Mesenchymal stem cell (in vitro differentiated cells and primary cell): ENCODE measurements at regions not wholly inside any gene's neighbourhood (a gene's known extent, or its start where the extent isn't known, plus 50 kb on each side); places are given as distances from the start of the nearest gene placed in this dataset.

Source experiments
- DNase-seq: peaks from one replicate; pipeline ENCODE4 v3.0.0-alpha.2; 2013
- H2AFZ ChIP-seq: one replicate; pipeline ENCODE4 v1.6.1; 2013; ENCODE audit warnings: low read depth, mild to moderate bottlenecking, control low read depth, inconsistent platforms, low read length, moderate library complexity
- H2AK5ac ChIP-seq: 2 replicates; pipeline ENCODE4 v1.6.1; 2013; ENCODE audit warnings: low read length, moderate library complexity, mild to moderate bottlenecking, inconsistent platforms; ENCODE audit not compliant: severe bottlenecking
- H2BK120ac ChIP-seq: one replicate; pipeline ENCODE4 v1.6.1; 2013; ENCODE audit warnings: low read depth, mild to moderate bottlenecking, inconsistent platforms, low read length, moderate library complexity
- H2BK12ac ChIP-seq, 2 experiments: one replicate each; pipeline ENCODE4 v1.6.1; 2013; ENCODE audit warnings: inconsistent platforms in 2 of 2, low read length in 2 of 2, mild to moderate bottlenecking in 2 of 2, moderate library complexity in 2 of 2, control low read depth in 1 of 2
- H2BK15ac ChIP-seq: one replicate; pipeline ENCODE4 v1.6.1; 2013; ENCODE audit warnings: mild to moderate bottlenecking, low read depth, inconsistent platforms; ENCODE audit not compliant: poor library complexity, severe bottlenecking
- H2BK5ac ChIP-seq: 2 replicates; pipeline ENCODE4 v1.6.1; 2013; ENCODE audit warnings: low read depth, mild to moderate bottlenecking, low read length, control low read depth, inconsistent platforms; ENCODE audit not compliant: poor library complexity, severe bottlenecking
- H3K14ac ChIP-seq, 2 experiments: one replicate each; pipeline ENCODE4 v1.6.1; 2013; ENCODE audit warnings: inconsistent platforms in 2 of 2, low read length in 2 of 2, control low read depth in 1 of 2, mild to moderate bottlenecking in 1 of 2, moderate library complexity in 1 of 2
- H3K18ac ChIP-seq, 2 experiments: one replicate each; pipeline ENCODE4 v1.6.1; 2013; ENCODE audit warnings: inconsistent platforms in 2 of 2, low read length in 2 of 2, control low read depth in 1 of 2, low read depth in 1 of 2, mild to moderate bottlenecking in 1 of 2
- H3K23ac ChIP-seq, 2 experiments: one replicate each; pipeline ENCODE4 v1.6.1; 2013; ENCODE audit warnings: inconsistent platforms in 2 of 2, low read length in 2 of 2, mild to moderate bottlenecking in 2 of 2, moderate library complexity in 2 of 2, control low read depth in 1 of 2
- H3K27ac ChIP-seq: 2 replicates; pipeline ENCODE4 v1.5.1; 2013; ENCODE audit warnings: mild to moderate bottlenecking, moderate library complexity, low read length, control low read depth, inconsistent platforms; ENCODE audit not compliant: poor library complexity, severe bottlenecking
- H3K27me3 ChIP-seq, 2 experiments: 2 replicates each; pipeline versions ENCODE4 v1.6.1 to v1.7.0; 2013; ENCODE audit warnings: low read length in 2 of 2, mild to moderate bottlenecking in 2 of 2, moderate library complexity in 2 of 2, control low read depth in 1 of 2, inconsistent platforms in 1 of 2; ENCODE audit not compliant: control insufficient read depth in 1 of 2, insufficient read depth in 1 of 2
- H3K36me3 ChIP-seq, 2 experiments: 2 replicates each; pipeline versions ENCODE4 v1.6.1 to v1.7.0; 2013; ENCODE audit warnings: low read length in 2 of 2, control low read depth in 1 of 2, inconsistent platforms in 1 of 2, low read depth in 1 of 2, mild to moderate bottlenecking in 1 of 2; ENCODE audit not compliant: insufficient read depth in 2 of 2, control insufficient read depth in 1 of 2
- H3K4ac ChIP-seq, 2 experiments: one replicate each; pipeline ENCODE4 v1.6.1; 2013; ENCODE audit warnings: inconsistent platforms in 2 of 2, low read length in 2 of 2, mild to moderate bottlenecking in 2 of 2, moderate library complexity in 2 of 2, control low read depth in 1 of 2, low read depth in 1 of 2
- H3K4me1 ChIP-seq: 2 replicates; pipeline ENCODE4 v1.6.1; 2013; ENCODE audit warnings: low read depth, low read length, control low read depth; ENCODE audit not compliant: control insufficient read depth, insufficient read depth
- H3K4me2 ChIP-seq: 2 replicates; pipeline ENCODE4 v1.6.1; 2013; ENCODE audit warnings: low read length, mild to moderate bottlenecking, inconsistent platforms; ENCODE audit not compliant: poor library complexity, severe bottlenecking
- H3K4me3 ChIP-seq, 2 experiments: 2 replicates each; pipeline versions ENCODE4 v1.5.1 to v1.7.0; 2013; ENCODE audit warnings: low read length in 2 of 2, mild to moderate bottlenecking in 2 of 2, control low read depth in 1 of 2, low read depth in 1 of 2; ENCODE audit not compliant: insufficient read depth in 1 of 2
- H3K79me1 ChIP-seq: replicated peaks from 2 replicates; pipeline ENCODE4 v1.6.1; 2013; ENCODE audit warnings: mild to moderate bottlenecking, control low read depth, low read length, inconsistent platforms; ENCODE audit not compliant: poor library complexity, severe bottlenecking
- H3K9ac ChIP-seq: 2 replicates; pipeline ENCODE4 v1.7.0; 2013; ENCODE audit warnings: mild to moderate bottlenecking, low read length, moderate library complexity
- H3K9me3 ChIP-seq: 2 replicates; pipeline ENCODE4 v1.7.0; 2013; ENCODE audit warnings: mild to moderate bottlenecking, low read length; ENCODE audit not compliant: control insufficient read depth
- H4K8ac ChIP-seq: one replicate; pipeline ENCODE4 v1.6.1; 2013; ENCODE audit warnings: inconsistent platforms, mild to moderate bottlenecking, low read length, moderate library complexity
- H4K91ac ChIP-seq: one replicate; pipeline ENCODE4 v1.6.1; 2013; ENCODE audit warnings: mild to moderate bottlenecking, low read length, inconsistent platforms
- WGBS: methylation state at CpG from one replicate; pipeline ENCODE4 v1.1.7; 2013; ENCODE audit warnings: mixed read lengths; 5-methylcytosine and 5-hydroxymethylcytosine counted together

DNA sequence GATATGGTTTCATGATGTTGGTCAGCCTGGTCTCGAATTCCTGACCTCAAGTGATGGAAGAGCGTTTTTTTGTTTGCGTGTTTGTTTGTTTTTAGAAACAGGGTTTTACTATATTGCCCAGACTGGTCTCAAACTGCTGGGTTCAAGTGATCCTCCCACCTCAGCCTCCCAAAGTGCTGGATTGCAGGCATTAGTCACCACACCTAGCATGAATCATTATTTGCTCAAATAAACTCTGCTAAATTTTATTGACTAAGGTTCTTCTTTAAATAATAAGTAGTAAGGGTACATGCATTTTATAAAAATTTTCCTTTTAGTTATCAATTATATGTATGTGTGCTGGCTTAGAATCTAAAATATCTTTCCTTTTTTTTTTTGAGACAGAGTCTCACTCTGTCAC is 52.9 kb downstream of the ZBTB9 start:
- Histone ChIP-seq H4K8ac (no peak overlapping the region), H2AFZ (no peak overlapping the region), H3K14ac (no peak overlapping the region), H3K27me3 (peaks cover 9 to 12% of the 10 kb centered on the region in 2 experiments), H3K9ac (no peak overlapping the region), H3K4ac (no peak overlapping the region), H4K91ac (no peak overlapping the region), H3K4me1 (peaks cover 4% of the 10 kb centered on the region), H3K4me3 (no peak overlapping the region), H3K36me3 (no peaks in the 10 kb centered on the region), H2BK15ac (no peak overlapping the region), H2BK12ac (no peak overlapping the region), H3K23ac (no peak overlapping the region), H3K79me1 (no peaks in the 10 kb centered on the region), H2BK120ac (no peak overlapping the region), H2AK5ac (no peak overlapping the region), H3K4me2 (no peak overlapping the region), H3K27ac (no peak overlapping the region), H2BK5ac (no peak overlapping the region), H3K9me3 (peaks cover 5% of the 10 kb centered on the region), H3K18ac (no peak overlapping the region)
- WGBS: 88% methylated on average over 3 of the region's 3 CpGs
- DNase-seq: no peak

DNA sequence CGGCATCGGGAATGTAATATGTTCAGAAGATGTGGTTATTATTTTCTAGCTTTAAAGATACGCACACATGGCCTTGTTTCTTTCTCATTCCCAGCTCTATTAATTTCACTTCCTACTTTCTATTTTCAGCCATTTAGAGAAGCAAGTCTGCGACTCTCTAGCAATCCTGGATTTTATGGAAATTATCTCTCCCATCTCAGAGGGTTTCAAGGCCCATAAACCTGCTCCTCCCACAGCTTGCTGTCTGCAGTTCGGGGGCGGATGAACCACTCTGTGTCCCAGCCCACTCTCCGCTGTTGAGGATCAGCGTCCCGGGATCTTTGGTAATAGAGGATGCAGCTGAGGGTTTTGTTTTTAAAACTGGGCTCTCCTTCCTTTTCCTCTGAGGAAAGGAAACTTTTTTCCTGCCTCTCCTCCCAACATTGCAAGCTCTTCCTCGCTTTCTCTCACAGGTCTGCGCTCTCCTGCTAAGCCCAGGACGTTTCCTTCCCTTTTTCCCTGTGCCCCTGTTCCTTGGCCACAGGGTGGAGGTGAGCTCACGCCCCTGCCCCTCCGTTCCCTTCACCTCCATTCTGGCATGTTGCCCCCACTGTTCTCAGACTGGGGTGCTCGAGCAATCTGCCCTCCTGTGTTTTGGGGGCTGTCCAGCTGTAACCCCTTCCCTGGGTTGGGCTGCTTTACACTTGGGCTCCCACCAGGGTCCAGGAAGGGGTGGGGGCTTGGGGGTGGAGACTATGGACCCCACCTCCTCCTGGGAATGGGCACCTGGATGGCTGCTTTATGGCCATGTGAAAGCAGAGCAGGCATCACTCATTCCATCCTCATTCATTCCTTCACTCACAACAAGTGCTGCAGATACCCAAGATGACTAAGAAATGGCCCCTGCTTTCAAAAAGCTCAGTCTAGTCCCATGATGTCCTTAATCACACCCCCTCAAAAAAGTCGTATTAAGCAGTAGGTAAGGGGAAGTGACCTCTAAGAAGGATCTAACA is 54.9 kb downstream of the ZBTB9 start:
- H2AFZ ChIP-seq: peak overlapping the region; percentile 31
- peaks cover 5% of the 10 kb centered on the region for H3K9me3 ChIP-seq
- peaks cover 4% of the 10 kb centered on the region for H3K4me1 ChIP-seq
- H4K8ac ChIP-seq: no peak overlapping the region
- no peak overlapping the region for H2BK12ac ChIP-seq
- H3K23ac ChIP-seq: no peak overlapping the region
- H3K79me1 ChIP-seq: no peaks in the 10 kb centered on the region
- no peak overlapping the region for H2BK120ac ChIP-seq
- WGBS: 44% methylated on average over 10 of the region's 16 CpGs
- H3K4ac ChIP-seq: no peak overlapping the region
- no peak overlapping the region for H2BK5ac ChIP-seq
- H4K91ac ChIP-seq: no peak overlapping the region
- peaks cover 29 to 32% of the 10 kb centered on the region in 2 experiments for H3K27me3 ChIP-seq
- no peak overlapping the region for H2AK5ac ChIP-seq
- DNase-seq: no peak
- H3K14ac ChIP-seq: peak overlapping the region in 1 of 2 experiments; percentile 71
- H3K4me2 ChIP-seq: no peak overlapping the region
- H3K36me3 ChIP-seq: no peaks in the 10 kb centered on the region
- H2BK15ac ChIP-seq: no peak overlapping the region
- H3K27ac ChIP-seq: no peak overlapping the region
- H3K4me3 ChIP-seq: peak overlapping the region in 1 of 2 experiments; percentile 64
- no peak overlapping the region for H3K18ac ChIP-seq
- peak overlapping the region; percentile 48 for H3K9ac ChIP-seq

DNA sequence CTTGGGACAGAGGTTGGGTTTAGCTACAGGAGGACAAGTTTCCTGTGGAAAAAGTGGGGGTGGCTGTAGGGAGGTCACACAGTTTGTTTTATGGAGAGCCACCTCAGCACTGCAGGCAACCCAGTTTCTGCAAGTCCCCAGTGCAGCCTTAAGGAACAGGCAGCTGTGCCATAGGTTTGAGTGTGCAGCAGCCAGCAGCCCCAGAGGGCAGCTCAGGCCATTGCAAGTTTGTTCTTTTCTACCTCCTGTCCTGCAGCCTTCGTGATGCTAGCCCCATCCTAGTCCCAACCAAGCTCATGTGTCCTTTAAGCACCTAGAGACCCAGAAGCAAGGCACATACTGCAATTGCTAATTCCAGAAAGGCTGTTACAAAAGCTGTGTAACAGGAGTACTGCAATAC is 58.8 kb downstream of the ZBTB9 start:
- H3K36me3 ChIP-seq: no peaks in the 10 kb centered on the region
- no peak overlapping the region for H3K23ac ChIP-seq
- H4K8ac ChIP-seq: no peak overlapping the region
- peaks cover 4% of the 10 kb centered on the region for H3K4me1 ChIP-seq
- no peak overlapping the region for H2BK15ac ChIP-seq
- no peak overlapping the region for H2AK5ac ChIP-seq
- no peak overlapping the region for H3K4me3 ChIP-seq
- H2BK12ac ChIP-seq: no peak overlapping the region
- no peak overlapping the region for H3K18ac ChIP-seq
- no peak for DNase-seq
- no peak overlapping the region for H3K4ac ChIP-seq
- H2AFZ ChIP-seq: no peak overlapping the region
- no peaks in the 10 kb centered on the region for H3K9me3 ChIP-seq
- no peak overlapping the region for H3K14ac ChIP-seq
- H3K9ac ChIP-seq: no peak overlapping the region
- no peak overlapping the region for H3K27ac ChIP-seq
- no peak overlapping the region for H4K91ac ChIP-seq
- no peak overlapping the region for H2BK5ac ChIP-seq
- no peak overlapping the region for H3K4me2 ChIP-seq
- WGBS: 41% methylated on average over 1 of the region's 1 CpG
- H3K79me1 ChIP-seq: no peaks in the 10 kb centered on the region
- no peak overlapping the region for H2BK120ac ChIP-seq
- H3K27me3 ChIP-seq: peaks cover 32 to 42% of the 10 kb centered on the region in 2 experiments

DNA sequence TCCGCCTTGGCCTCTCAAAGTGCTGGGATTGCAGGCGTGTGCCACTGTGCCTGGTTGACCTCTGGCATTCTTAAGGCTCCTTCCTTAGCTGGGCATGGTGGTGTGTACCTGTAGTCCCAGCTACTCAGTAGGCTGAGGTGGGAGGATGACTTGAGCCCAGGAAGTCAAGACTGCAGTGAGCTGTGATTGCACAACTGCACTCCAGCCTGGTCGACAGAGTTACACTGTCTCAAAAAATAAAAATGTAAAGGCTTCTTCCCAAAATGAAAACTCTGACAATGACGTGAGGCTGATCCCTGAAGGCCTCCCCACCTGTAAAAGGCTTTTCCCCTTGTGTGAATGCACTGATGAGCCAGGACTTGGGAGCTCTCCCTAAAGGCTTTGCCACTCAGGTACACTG is 62.4 kb downstream of the ZBTB9 start:
- Histone ChIP-seq H3K4ac (no peak overlapping the region), H2BK5ac (no peak overlapping the region), H3K14ac (no peak overlapping the region), H3K4me2 (no peak overlapping the region), H3K4me3 (no peak overlapping the region), H3K27ac (no peak overlapping the region), H4K91ac (no peak overlapping the region), H3K79me1 (no peaks in the 10 kb centered on the region), H3K9me3 (no peaks in the 10 kb centered on the region), H2BK12ac (no peak overlapping the region), H2BK120ac (no peak overlapping the region), H2AFZ (no peak overlapping the region), H3K27me3 (peaks cover 32 to 47% of the 10 kb centered on the region in 2 experiments), H2BK15ac (no peak overlapping the region), H3K9ac (no peak overlapping the region), H3K18ac (no peak overlapping the region), H3K23ac (no peak overlapping the region), H3K36me3 (no peaks in the 10 kb centered on the region), H3K4me1 (no peaks in the 10 kb centered on the region), H4K8ac (no peak overlapping the region), H2AK5ac (no peak overlapping the region)
- WGBS: 61% methylated on average over 4 of the region's 4 CpGs
- no peak for DNase-seq
